Endodermal cell (in vitro differentiated cells): ENCODE measurements at regions not wholly inside any gene's neighbourhood (a gene's known extent, or its start where the extent isn't known, plus 50 kb on each side); places are given as distances from the start of the nearest gene placed in this dataset.

Experiments
- DNase-seq: peaks from one replicate; pipeline ENCODE4 v3.0.0-alpha.2; 2017
- H3K27ac ChIP-seq: 2 replicates; pipeline ENCODE4 v1.5.1; 2013; ENCODE audit warnings: mild to moderate bottlenecking, low read depth, low read length, moderate library complexity
- H3K27me3 ChIP-seq: 2 replicates; pipeline ENCODE4 v1.6.1; 2013; ENCODE audit warnings: mild to moderate bottlenecking, low read length, moderate library complexity; ENCODE audit not compliant: insufficient read depth, control insufficient read depth, poor library complexity, severe bottlenecking
- H3K36me3 ChIP-seq: 2 replicates; pipeline ENCODE4 v1.7.0; 2013; ENCODE audit warnings: mild to moderate bottlenecking, low read length, moderate library complexity; ENCODE audit not compliant: control insufficient read depth, insufficient read depth
- H3K4me1 ChIP-seq: one replicate; pipeline ENCODE4 v1.7.0; 2013; ENCODE audit warnings: low read length; ENCODE audit not compliant: control insufficient read depth, insufficient read depth
- H3K4me3 ChIP-seq: 2 replicates; pipeline ENCODE4 v1.5.1; 2013; ENCODE audit warnings: mild to moderate bottlenecking, low read length, moderate library complexity
- H3K9ac ChIP-seq: 2 replicates; pipeline ENCODE4 v1.6.1; 2013; ENCODE audit warnings: mild to moderate bottlenecking, low read length, moderate library complexity; ENCODE audit not compliant: poor library complexity, severe bottlenecking; ENCODE audit errors: extremely low read depth
- H3K9me3 ChIP-seq: 2 replicates; pipeline ENCODE4 v1.6.1; 2013; ENCODE audit warnings: mild to moderate bottlenecking, low read length, moderate library complexity; ENCODE audit not compliant: control insufficient read depth
- H3K27ac Mint-ChIP-seq: 2 replicates; pipeline ENCODE4 v1.8.0; 2020; ENCODE audit warnings: mixed read lengths
- H3K27me3 Mint-ChIP-seq: 2 replicates; pipeline ENCODE4 v1.8.0; 2021; ENCODE audit warnings: mild to moderate bottlenecking, mixed read lengths; ENCODE audit not compliant: insufficient read depth
- H3K36me3 Mint-ChIP-seq: 2 replicates; pipeline ENCODE4 v1.8.0; 2020; ENCODE audit warnings: low read depth, mixed read lengths
- H3K4me1 Mint-ChIP-seq: 2 replicates; pipeline ENCODE4 v1.8.0; 2020; ENCODE audit warnings: mixed read lengths
- H3K4me3 Mint-ChIP-seq: 2 replicates; pipeline ENCODE4 v1.8.0; 2020; ENCODE audit warnings: mild to moderate bottlenecking, moderate library complexity, mixed read lengths
- H3K9me3 Mint-ChIP-seq: 2 replicates; pipeline ENCODE4 v1.8.0; 2020; ENCODE audit warnings: mild to moderate bottlenecking, mixed read lengths
- CTCF ChIP-seq: fragments of 200-600 bp; sonication (generic); conservative IDR thresholded peaks from 2 replicates; pipeline ENCODE4 v1.5.0; 2021; ENCODE audit warnings: antibody characterized with exemption, mild to moderate bottlenecking
- WGBS, 2 experiments: methylation state at CpG; one replicate each; pipeline versions ENCODE4 v1.1.5 to v1.1.7; 2013; ENCODE audit warnings: missing lambda C conversion rate in 2 of 2, mixed read lengths in 1 of 2; ENCODE audit not compliant: insufficient coverage in 1 of 2, insufficient read length in 1 of 2; 5-methylcytosine and 5-hydroxymethylcytosine counted together

- H3K4me1 ChIP-seq, result peaks cover 12% of the 10 kb centered on the region
- H3K4me3 ChIP-seq, result no peak overlapping the region
- no peak for TF ChIP-seq CTCF
- Mint-ChIP-seq H3K4me3 (no peak overlapping the region), H3K9me3 (no peaks in the 10 kb centered on the region), H3K36me3 (no peaks in the 10 kb centered on the region), H3K27me3 (no peaks in the 10 kb centered on the region), H3K4me1 (peaks cover 7% of the 10 kb centered on the region), H3K27ac (no peak overlapping the region)
- no peaks in the 10 kb centered on the region for H3K36me3 ChIP-seq
- H3K27me3 ChIP-seq, result peaks cover 1% of the 10 kb centered on the region
- no peaks in the 10 kb centered on the region for H3K9me3 ChIP-seq
- H3K27ac ChIP-seq, result no peak overlapping the region
- no peak overlapping the region for H3K9ac ChIP-seq
- DNase-seq, result no peak
- 87 to 98% methylated on average over 4 to 8 of the region's 8 CpGs for WGBS, 2 experiments
These were observed 77.6 kb upstream of the EYA2 start for GRCh38 chr20:46816886-46817638.

GRCh38 chr20:46820682-46821081 is 74.0 kb upstream of the EYA2 start:
- TF ChIP-seq CTCF, result peak; percentile 17
- Histone ChIP-seq H3K9me3 (peaks cover 5% of the 10 kb centered on the region), H3K27ac (no peak overlapping the region), H3K9ac (no peak overlapping the region), H3K36me3 (no peaks in the 10 kb centered on the region), H3K27me3 (no peaks in the 10 kb centered on the region), H3K4me3 (no peak overlapping the region), H3K4me1 (peaks cover 4% of the 10 kb centered on the region)
- Mint-ChIP-seq H3K27me3 (no peaks in the 10 kb centered on the region), H3K4me3 (no peak overlapping the region), H3K27ac (no peak overlapping the region), H3K9me3 (peaks cover 10% of the 10 kb centered on the region), H3K36me3 (no peaks in the 10 kb centered on the region), H3K4me1 (no peaks in the 10 kb centered on the region)
- 66 to 70% methylated on average over 3 of the region's 3 CpGs for WGBS, 2 experiments
- no peak for DNase-seq

- H3K27ac Mint-ChIP-seq, result no peak overlapping the region
- no peak overlapping the region for H3K9ac ChIP-seq
- H3K36me3 ChIP-seq, result no peaks in the 10 kb centered on the region
- peaks cover 2% of the 10 kb centered on the region for H3K4me1 ChIP-seq
- no peak for DNase-seq
- TF ChIP-seq CTCF, result no peak
- WGBS, 2 experiments, result 93% methylated on average over 5 of the region's 5 CpGs
- H3K27ac ChIP-seq, result no peak overlapping the region
- H3K27me3 Mint-ChIP-seq, result no peaks in the 10 kb centered on the region
- H3K9me3 Mint-ChIP-seq, result peaks cover 10% of the 10 kb centered on the region
- H3K36me3 Mint-ChIP-seq, result no peaks in the 10 kb centered on the region
- no peaks in the 10 kb centered on the region for H3K4me1 Mint-ChIP-seq
- no peaks in the 10 kb centered on the region for H3K27me3 ChIP-seq
- peaks cover 5% of the 10 kb centered on the region for H3K9me3 ChIP-seq
- no peak overlapping the region for H3K4me3 Mint-ChIP-seq
- H3K4me3 ChIP-seq, result no peak overlapping the region
These were observed 71.3 kb upstream of the EYA2 start for GRCh38 chr20:46823271-46823751.
